Spleen (tissue), 11 donors: ENCODE measurements at regions not wholly inside any gene's neighbourhood (a gene's known extent, or its start where the extent isn't known, plus 50 kb on each side); places are given as distances from the start of the nearest gene placed in this dataset.
"Not testable (repeated sequence)": the region's sequence is repeated elsewhere in the genome, so short reads cannot be mapped to it uniquely, and the experiment has no call there.

Experiments used
- DNase-seq: peaks from one replicate; pipeline ENCODE4 v3.0.0-alpha.2; 2020
- H3K27ac ChIP-seq, 8 donors: fragments of 200-600 bp; sonication (generic) in 7 of 8; 1 replicate in 4 of 8; 2 replicates in 4 of 8; pipeline versions ENCODE4 v1.5.0 to v1.8.0; 2016 to 2021; ENCODE audit warnings: inconsistent platforms in 4 of 8, mild to moderate bottlenecking in 4 of 8, moderate library complexity in 1 of 8
- H3K27me3 ChIP-seq, 7 donors: fragments of 200-600 bp; sonication (generic) in 6 of 7; replicated peaks in 1 of 7; 1 replicate in 4 of 7; 2 replicates in 3 of 7; pipeline versions ENCODE4 v1.5.0 to v1.8.0; 2016 to 2021; ENCODE audit warnings: inconsistent platforms in 3 of 7, mild to moderate bottlenecking in 1 of 7
- H3K36me3 ChIP-seq, 6 donors: fragments of 200-600 bp; sonication (generic) in 5 of 6; 1 replicate in 4 of 6; 2 replicates in 2 of 6; pipeline versions ENCODE4 v1.5.0 to v1.8.0; 2016 to 2021; ENCODE audit warnings: inconsistent platforms in 2 of 6
- H3K4me1 ChIP-seq, 6 donors: fragments of 200-600 bp; sonication (generic) in 5 of 6; 1 replicate in 3 of 6; 2 replicates in 3 of 6; pipeline versions ENCODE4 v1.5.0 to v1.8.0; 2016 to 2021; ENCODE audit warnings: inconsistent platforms in 3 of 6
- H3K4me3 ChIP-seq, 8 donors: fragments of 200-600 bp; sonication (generic) in 7 of 8; 1 replicate in 4 of 8; 2 replicates in 4 of 8; pipeline versions ENCODE4 v1.5.0 to v1.8.0; 2016 to 2021; ENCODE audit warnings: inconsistent platforms in 4 of 8, mild to moderate bottlenecking in 4 of 8, moderate library complexity in 2 of 8
- H3K9me3 ChIP-seq, 8 donors: fragments of 200-600 bp; sonication (generic) in 7 of 8; 1 replicate in 4 of 8; 2 replicates in 4 of 8; pipeline versions ENCODE4 v1.5.0 to v1.8.0; 2016 to 2021; ENCODE audit warnings: inconsistent platforms in 4 of 8
- POLR2A ChIP-seq, 3 donors: fragments of 450-650 bp; IDR thresholded peaks; one replicate each; pipeline ENCODE4 v1.5.1; 2017; ENCODE audit warnings: antibody characterized with exemption in 3 of 3, mild to moderate bottlenecking in 1 of 3
- POLR2AphosphoS5 ChIP-seq, 3 donors: sonication (generic); formaldehyde crosslinking; IDR thresholded peaks; one replicate each; pipeline ENCODE4 v1.5.1; 2017; ENCODE audit warnings: antibody characterized with exemption in 3 of 3
- WGBS, 5 donors: extraction: QIAGEN DNeasy Blood & Tissue Kit in 3 of 5; methylation state at CpG; one replicate each; pipeline versions ENCODE4 v1.1.5 to v1.1.7; 2013 to 2018; 5-methylcytosine and 5-hydroxymethylcytosine counted together
- intact Hi-C: fragments of 100-400 bp; cut with DNase I; formaldehyde crosslinking; loops from one replicate; pipeline ENCODE4 v1.15.0; 2023; ENCODE audit warnings: low total_unique reads
- TF ChIP-seq, protein P1 (sequence below), 11 experiments: fragments of 200-600 bp in 7 of 11; fragments of 450-650 bp in 4 of 11; sonication (generic) in 4 of 11; IDR thresholded peaks in 8 of 11; conservative IDR thresholded peaks in 3 of 11; 1 replicate in 7 of 11; 2 replicates in 4 of 11; pipeline versions ENCODE4 v1.4.0 to v1.8.0; 2016 to 2021; ENCODE audit warnings: antibody characterized with exemption in 11 of 11, inconsistent platforms in 4 of 11, mild to moderate bottlenecking in 1 of 11
- donor health status: healthy with polysubstance abuse.
- donor health status: DM: no; HTN: no; CAD: no; lungs with moderate emphysema.
- donor health status: DM: no; HTN: no; CAD: no.
- donor health status: Bipolar disorder and iron deficiency.
- donor health status: healthy.
- donor health status: DM: no; HTN: no; CAD: no.
- donor health status: DM: yes; HTN: yes; CAD: no.

- intact Hi-C loops = no loop called here
- H3K4me1 ChIP-seq = no peaks in the 10 kb centered on the region
- H3K36me3 ChIP-seq = no peaks in the 10 kb centered on the region
- H3K9me3 ChIP-seq = peaks cover 0 to 4% (median 0%) of the 10 kb centered on the region in 8 donors
- H3K27me3 ChIP-seq = no peaks in the 10 kb centered on the region
- no peak overlapping the region for H3K27ac ChIP-seq
- TF ChIP-seq POLR2AphosphoS5 (IDR thresholded peaks at IDR 0.05) = no peak
- TF ChIP-seq POLR2A (IDR thresholded peaks at IDR 0.05) = no peak
- TF ChIP-seq, protein P1, sequence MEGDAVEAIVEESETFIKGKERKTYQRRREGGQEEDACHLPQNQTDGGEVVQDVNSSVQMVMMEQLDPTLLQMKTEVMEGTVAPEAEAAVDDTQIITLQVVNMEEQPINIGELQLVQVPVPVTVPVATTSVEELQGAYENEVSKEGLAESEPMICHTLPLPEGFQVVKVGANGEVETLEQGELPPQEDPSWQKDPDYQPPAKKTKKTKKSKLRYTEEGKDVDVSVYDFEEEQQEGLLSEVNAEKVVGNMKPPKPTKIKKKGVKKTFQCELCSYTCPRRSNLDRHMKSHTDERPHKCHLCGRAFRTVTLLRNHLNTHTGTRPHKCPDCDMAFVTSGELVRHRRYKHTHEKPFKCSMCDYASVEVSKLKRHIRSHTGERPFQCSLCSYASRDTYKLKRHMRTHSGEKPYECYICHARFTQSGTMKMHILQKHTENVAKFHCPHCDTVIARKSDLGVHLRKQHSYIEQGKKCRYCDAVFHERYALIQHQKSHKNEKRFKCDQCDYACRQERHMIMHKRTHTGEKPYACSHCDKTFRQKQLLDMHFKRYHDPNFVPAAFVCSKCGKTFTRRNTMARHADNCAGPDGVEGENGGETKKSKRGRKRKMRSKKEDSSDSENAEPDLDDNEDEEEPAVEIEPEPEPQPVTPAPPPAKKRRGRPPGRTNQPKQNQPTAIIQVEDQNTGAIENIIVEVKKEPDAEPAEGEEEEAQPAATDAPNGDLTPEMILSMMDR (IDR thresholded peaks at IDR 0.05 in 8 of 11, conservative IDR thresholded peaks at IDR 0.05 in 3 of 11) = no peak
- no peak for DNase-seq
- H3K4me3 ChIP-seq = no peak overlapping the region
Measured at GRCh38 chr5:125981016-125981415, 442.2 kb upstream of the GRAMD2B start.

DNA sequence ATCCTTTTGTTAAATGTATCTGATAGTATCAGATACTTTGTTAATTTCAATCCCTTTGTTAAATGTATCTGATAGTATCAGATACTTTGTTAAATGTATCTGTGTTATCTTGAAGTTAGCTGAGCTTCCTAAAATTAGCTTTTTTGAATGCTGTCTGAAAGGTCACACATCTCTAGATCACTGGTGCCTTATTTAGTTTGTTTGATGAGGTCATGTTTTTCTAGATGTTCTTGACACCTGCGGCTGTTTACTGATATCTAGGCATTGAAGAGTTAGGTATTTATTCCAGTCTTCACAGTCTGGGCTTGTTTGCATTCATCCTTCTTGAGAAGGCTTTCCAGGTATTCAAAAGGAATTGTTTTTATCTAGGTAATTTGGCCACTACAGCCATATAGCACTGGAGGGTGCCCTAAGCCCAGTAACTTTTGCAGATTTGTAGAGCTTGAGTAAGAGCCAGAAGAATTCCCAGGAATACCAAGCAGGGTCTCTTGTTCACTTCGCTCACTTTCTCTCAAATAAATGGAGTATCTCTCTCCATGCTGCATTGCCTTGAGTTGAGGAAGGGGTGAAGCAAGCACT, 435.4 kb upstream of the GRAMD2B start:
- Histone ChIP-seq H3K4me3 (no peak overlapping the region), H3K27ac (no peak overlapping the region), H3K27me3 (no peaks in the 10 kb centered on the region), H3K9me3 (peaks cover 0 to 4% (median 0%) of the 10 kb centered on the region in 8 donors), H3K36me3 (no peaks in the 10 kb centered on the region), H3K4me1 (no peaks in the 10 kb centered on the region)
- TF ChIP-seq, protein P1 (IDR thresholded peaks at IDR 0.05 in 8 of 11, conservative IDR thresholded peaks at IDR 0.05 in 3 of 11) = no peak
- no peak for TF ChIP-seq POLR2AphosphoS5 (IDR thresholded peaks at IDR 0.05)
- no peak for TF ChIP-seq POLR2A (IDR thresholded peaks at IDR 0.05)
- no peak for DNase-seq
- 74 to 94% (median 92%) methylated on average over 2 of the region's 2 CpGs for WGBS, 5 donors
- intact Hi-C loops = no loop called here

- H3K9me3 ChIP-seq = no peaks in the 10 kb centered on the region
- 57 to 86% (median 81%) methylated on average over 4 of the region's 4 CpGs for WGBS, 5 donors
- H3K4me3 ChIP-seq = no peak overlapping the region
- intact Hi-C loops = no loop called here
- no peak overlapping the region for H3K27ac ChIP-seq
- no peaks in the 10 kb centered on the region for H3K27me3 ChIP-seq
- H3K36me3 ChIP-seq = no peaks in the 10 kb centered on the region
- H3K4me1 ChIP-seq = no peaks in the 10 kb centered on the region
- no peak for DNase-seq
- TF ChIP-seq, protein P1 (IDR thresholded peaks at IDR 0.05 in 8 of 11, conservative IDR thresholded peaks at IDR 0.05 in 3 of 11) = no peak
- TF ChIP-seq POLR2A (IDR thresholded peaks at IDR 0.05) = no peak
- TF ChIP-seq POLR2AphosphoS5 (IDR thresholded peaks at IDR 0.05) = no peak
Measured at GRCh38 chr5:125992050-125992449, 431.2 kb upstream of the GRAMD2B start.

DNA sequence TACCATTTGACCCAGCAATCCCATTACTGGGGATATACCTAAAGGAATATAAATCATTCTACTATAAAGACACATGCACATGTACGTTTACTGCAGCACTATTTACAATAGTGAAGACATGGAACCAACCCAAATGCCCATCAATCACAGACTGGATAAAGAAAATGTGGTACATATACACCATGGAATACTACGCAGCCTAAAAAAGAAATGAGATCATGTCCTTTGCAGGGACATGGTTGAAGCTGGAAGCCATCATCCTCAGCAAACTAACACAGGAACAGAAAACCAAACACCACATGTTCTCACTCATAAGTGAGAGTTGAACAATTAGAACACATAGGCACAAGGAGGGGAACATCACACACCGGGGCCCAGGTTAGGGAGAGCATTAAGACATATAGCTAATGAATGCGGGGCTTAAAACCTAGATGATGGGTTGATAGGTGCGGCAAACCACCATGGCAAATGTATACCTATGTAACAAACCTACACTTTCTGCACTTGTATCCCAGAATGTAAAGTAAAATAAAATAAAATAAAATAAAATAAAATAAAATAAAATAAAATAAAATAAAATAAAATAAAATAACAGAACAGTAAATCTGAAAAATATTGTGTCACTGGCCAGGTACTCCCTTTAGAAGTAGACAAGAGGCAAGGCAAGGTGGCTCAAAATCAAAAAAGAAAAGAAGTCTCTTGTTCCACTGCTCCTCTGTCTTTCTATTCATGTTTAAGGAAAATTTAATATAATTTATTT, 423.8 kb upstream of the GRAMD2B start:
- intact Hi-C loops, H3K9me3 ChIP-seq, H3K27ac ChIP-seq, H3K4me1 ChIP-seq, H3K4me3 ChIP-seq, H3K36me3 ChIP-seq, H3K27me3 ChIP-seq, DNase-seq: not testable (repeated sequence)
- 88 to 95% (median 90%) methylated on average over 5 of the region's 5 CpGs for WGBS, 5 donors
